ENCODE measurements at regions not wholly inside any gene's neighbourhood (a gene's known extent, or its start where the extent isn't known, plus 50 kb on each side); places are given as distances from the start of the nearest gene placed in this dataset.

DNA sequence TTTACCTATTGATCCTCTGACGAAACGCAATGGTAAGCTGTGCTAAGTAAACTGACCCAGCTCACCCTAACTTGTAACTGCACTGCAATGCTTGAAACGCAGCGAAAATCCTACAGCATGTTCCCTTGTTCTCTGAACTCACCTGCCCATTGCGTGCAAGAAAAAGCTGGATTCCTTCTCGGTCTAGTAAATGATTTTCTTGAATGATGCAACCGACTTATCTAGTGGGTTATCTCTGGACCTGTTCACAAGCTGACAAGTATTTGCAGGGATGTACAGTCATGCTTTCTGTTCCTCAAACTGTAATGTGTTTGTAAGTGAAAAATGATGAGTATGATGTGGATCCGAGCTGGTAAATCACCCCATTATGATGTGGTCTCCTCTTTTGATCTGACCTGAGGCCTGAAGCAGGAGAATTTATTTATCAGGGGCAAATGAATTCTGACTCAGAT is 140.1 kb downstream of the BTC start:
- TF ChIP-seq CTCF (IDR thresholded peaks at IDR 0.05 in 8 of 11, conservative IDR thresholded peaks at IDR 0.05 in 3 of 11), result no peak
- no peak for TF ChIP-seq POLR2A (IDR thresholded peaks at IDR 0.05)
